Activated B cell treated with CpG ODN at 0.5 μM for 24 hours (primary cell): ENCODE measurements at regions not wholly inside any gene's neighbourhood (a gene's known extent, or its start where the extent isn't known, plus 50 kb on each side); places are given as distances from the start of the nearest gene placed in this dataset.
"Not testable (repeated sequence)": the region's sequence is repeated elsewhere in the genome, so short reads cannot be mapped to it uniquely, and the experiment has no call there.

Experiments
- ATAC-seq: fragments of 200-7000 bp; cut with Tn5 transposase; one replicate; pipeline ENCODE4 v1.10.0; 2021; ENCODE audit warnings: low read depth, mild to moderate bottlenecking, moderate library complexity
- CTCF ChIA-PET: fragments of 350-600 bp; sonication (Branson Sonifier 250); formaldehyde crosslinking; loops from one replicate; lab custom pipeline; 2021; ENCODE audit warnings: antibody characterized with exemption; lab: Charles Lee
- POLR2A ChIA-PET: fragments of 350-600 bp; sonication (Branson Sonifier 250); formaldehyde crosslinking; loops from one replicate; lab custom pipeline; 2021; ENCODE audit warnings: antibody characterized with exemption; lab: Charles Lee
- DNase-seq: peaks from one replicate; pipeline ENCODE4 v3.0.0; 2022
- H3K27ac Mint-ChIP-seq: one replicate; pipeline ENCODE4 v1.8.0; 2020; ENCODE audit warnings: mixed read lengths
- H3K27me3 Mint-ChIP-seq: one replicate; pipeline ENCODE4 v1.8.0; 2021; ENCODE audit warnings: mixed read lengths
- H3K36me3 Mint-ChIP-seq: one replicate; pipeline ENCODE4 v1.8.0; 2021; ENCODE audit warnings: low read depth, mixed read lengths
- H3K4me1 Mint-ChIP-seq: one replicate; pipeline ENCODE4 v1.8.0; 2021; ENCODE audit warnings: mixed read lengths
- H3K4me3 Mint-ChIP-seq: one replicate; pipeline ENCODE4 v1.8.0; 2020; ENCODE audit warnings: mild to moderate bottlenecking, mixed read lengths
- H3K9me3 Mint-ChIP-seq: one replicate; pipeline ENCODE4 v1.8.0; 2020; ENCODE audit warnings: mixed read lengths
- intact Hi-C: fragments of 100-400 bp; cut with micrococcal nuclease; formaldehyde crosslinking; loops from one replicate; pipeline ENCODE4 v1.15.1; 2024
- TF ChIP-seq, protein P1 (sequence below): fragments of 200-600 bp; IDR thresholded peaks from one replicate; pipeline ENCODE4 v1.8.0; 2022; ENCODE audit warnings: antibody characterized with exemption, mild to moderate bottlenecking

DNA sequence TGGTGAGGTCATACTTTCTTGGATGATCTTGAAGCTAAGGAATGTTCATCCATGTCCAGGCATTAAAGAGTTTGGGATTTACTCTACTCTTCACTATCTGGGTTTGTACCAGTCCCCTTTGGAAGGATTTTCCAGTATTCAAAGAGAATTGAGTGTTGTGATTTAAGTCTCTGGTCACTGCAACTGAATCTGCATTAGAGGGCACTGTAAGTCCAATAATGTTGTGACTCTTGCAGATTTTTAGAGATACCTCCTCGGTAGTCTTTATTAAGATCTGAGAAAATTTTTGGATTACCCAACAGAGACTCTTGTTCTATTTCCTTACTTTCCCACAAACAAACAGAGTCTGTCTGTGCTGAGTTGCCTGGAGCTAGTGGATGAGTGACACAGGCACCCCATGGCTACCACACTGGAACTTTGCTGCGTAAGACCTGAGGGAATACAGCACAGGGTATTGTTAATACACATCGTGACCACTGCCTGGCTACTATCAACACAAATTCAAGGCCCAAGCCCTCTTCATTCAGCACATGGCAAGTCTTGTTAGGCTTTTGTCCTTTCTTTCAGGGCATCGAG is 357.1 kb upstream of the KLHL4 start:
- Mint-ChIP-seq H3K27me3 (no peaks in the 10 kb centered on the region), H3K27ac (no peak overlapping the region), H3K9me3 (peaks cover 8% of the 10 kb centered on the region), H3K36me3 (no peaks in the 10 kb centered on the region), H3K4me3 (no peak overlapping the region), H3K4me1 (no peaks in the 10 kb centered on the region)
- TF ChIP-seq, protein P1, sequence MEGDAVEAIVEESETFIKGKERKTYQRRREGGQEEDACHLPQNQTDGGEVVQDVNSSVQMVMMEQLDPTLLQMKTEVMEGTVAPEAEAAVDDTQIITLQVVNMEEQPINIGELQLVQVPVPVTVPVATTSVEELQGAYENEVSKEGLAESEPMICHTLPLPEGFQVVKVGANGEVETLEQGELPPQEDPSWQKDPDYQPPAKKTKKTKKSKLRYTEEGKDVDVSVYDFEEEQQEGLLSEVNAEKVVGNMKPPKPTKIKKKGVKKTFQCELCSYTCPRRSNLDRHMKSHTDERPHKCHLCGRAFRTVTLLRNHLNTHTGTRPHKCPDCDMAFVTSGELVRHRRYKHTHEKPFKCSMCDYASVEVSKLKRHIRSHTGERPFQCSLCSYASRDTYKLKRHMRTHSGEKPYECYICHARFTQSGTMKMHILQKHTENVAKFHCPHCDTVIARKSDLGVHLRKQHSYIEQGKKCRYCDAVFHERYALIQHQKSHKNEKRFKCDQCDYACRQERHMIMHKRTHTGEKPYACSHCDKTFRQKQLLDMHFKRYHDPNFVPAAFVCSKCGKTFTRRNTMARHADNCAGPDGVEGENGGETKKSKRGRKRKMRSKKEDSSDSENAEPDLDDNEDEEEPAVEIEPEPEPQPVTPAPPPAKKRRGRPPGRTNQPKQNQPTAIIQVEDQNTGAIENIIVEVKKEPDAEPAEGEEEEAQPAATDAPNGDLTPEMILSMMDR = no peak
- no peak for ATAC-seq
- ChIA-PET CTCF (no interaction called here), POLR2A (no interaction called here)
- DNase-seq = no peak
- intact Hi-C loops = no loop called here

DNA sequence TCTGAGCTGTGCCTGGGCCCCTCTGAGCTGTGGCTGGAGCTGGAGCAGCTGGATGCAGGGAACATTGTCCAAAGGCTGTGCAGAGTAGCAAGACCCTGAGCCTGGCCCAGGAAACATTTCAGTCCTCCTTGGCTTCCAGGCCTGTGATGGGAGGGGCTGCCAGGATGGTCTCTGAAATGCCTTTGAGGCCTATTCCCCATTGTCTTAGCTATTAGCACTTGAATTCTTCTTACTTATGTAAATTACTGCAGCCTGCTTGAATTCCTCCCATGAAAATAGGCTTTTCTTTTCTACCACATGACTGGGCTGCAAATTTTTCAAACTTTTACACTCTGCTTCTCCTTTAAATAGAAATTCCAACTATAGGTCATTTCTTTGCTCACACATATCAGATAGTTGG is 349.8 kb upstream of the KLHL4 start:
- ATAC-seq (no peak), DNase-seq (no peak)
- POLR2A ChIA-PET = no interaction called here
- Mint-ChIP-seq H3K4me3 (no peak overlapping the region), H3K27me3 (no peaks in the 10 kb centered on the region), H3K36me3 (no peaks in the 10 kb centered on the region), H3K27ac (no peak overlapping the region), H3K9me3 (no peaks in the 10 kb centered on the region), H3K4me1 (no peaks in the 10 kb centered on the region)
- TF ChIP-seq, protein P1 = no peak
- intact Hi-C loops = no loop called here
- CTCF ChIA-PET = no interaction called here

DNA sequence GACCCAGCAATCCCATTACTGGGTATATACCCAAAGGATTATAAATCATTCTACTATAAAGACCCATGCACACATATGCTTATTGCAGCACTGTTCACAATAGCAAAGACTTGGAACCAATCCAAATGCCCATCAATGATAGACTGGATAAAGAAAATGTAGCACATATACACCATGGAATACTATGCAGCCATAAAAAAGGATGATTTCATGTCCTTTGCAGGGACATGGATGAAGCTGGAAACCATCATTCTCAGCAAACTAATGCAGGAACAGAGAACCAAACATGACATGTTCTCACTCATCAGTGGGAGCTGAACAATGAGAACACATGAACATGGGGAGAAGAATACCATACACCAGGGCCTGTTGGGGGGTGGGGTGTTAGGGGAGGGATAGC is 339.6 kb upstream of the KLHL4 start:
- H3K4me1 Mint-ChIP-seq, ATAC-seq, H3K9me3 Mint-ChIP-seq, H3K36me3 Mint-ChIP-seq, H3K4me3 Mint-ChIP-seq, DNase-seq, H3K27ac Mint-ChIP-seq, CTCF ChIA-PET, POLR2A ChIA-PET, H3K27me3 Mint-ChIP-seq, intact Hi-C loops: not testable (repeated sequence)
